Neural crest cell (in vitro differentiated cells): ENCODE measurements at regions not wholly inside any gene's neighbourhood (a gene's known extent, or its start where the extent isn't known, plus 50 kb on each side); places are given as distances from the start of the nearest gene placed in this dataset.

ENCODE experiments used
- DNase-seq: peaks from one replicate; pipeline ENCODE4 v3.0.0; 2021; ENCODE audit warnings: low read depth, mixed read lengths, low spot score
- H3K27ac Mint-ChIP-seq: one replicate; pipeline ENCODE4 v1.8.0; 2021; ENCODE audit warnings: mild to moderate bottlenecking, mixed read lengths; ENCODE audit not compliant: unreplicated experiment
- H3K27me3 Mint-ChIP-seq: 2 replicates; pipeline ENCODE4 v1.8.0; 2021; ENCODE audit warnings: low read depth, mild to moderate bottlenecking, mixed read lengths
- H3K36me3 Mint-ChIP-seq: 2 replicates; pipeline ENCODE4 v1.8.0; 2021; ENCODE audit warnings: low read depth, mild to moderate bottlenecking, mixed read lengths
- H3K4me1 Mint-ChIP-seq: 2 replicates; pipeline ENCODE4 v1.8.0; 2021; ENCODE audit warnings: mixed read lengths
- H3K4me3 Mint-ChIP-seq: one replicate; pipeline ENCODE4 v1.8.0; 2021; ENCODE audit warnings: mild to moderate bottlenecking, mixed read lengths
- H3K9me3 Mint-ChIP-seq: 2 replicates; pipeline ENCODE4 v1.8.0; 2021; ENCODE audit warnings: mixed read lengths
- TF ChIP-seq, protein P1 (sequence below): fragments of 200-600 bp; sonication (generic); conservative IDR thresholded peaks from 2 replicates; pipeline ENCODE4 v1.5.0; 2021; ENCODE audit warnings: antibody characterized with exemption, mild to moderate bottlenecking

DNA sequence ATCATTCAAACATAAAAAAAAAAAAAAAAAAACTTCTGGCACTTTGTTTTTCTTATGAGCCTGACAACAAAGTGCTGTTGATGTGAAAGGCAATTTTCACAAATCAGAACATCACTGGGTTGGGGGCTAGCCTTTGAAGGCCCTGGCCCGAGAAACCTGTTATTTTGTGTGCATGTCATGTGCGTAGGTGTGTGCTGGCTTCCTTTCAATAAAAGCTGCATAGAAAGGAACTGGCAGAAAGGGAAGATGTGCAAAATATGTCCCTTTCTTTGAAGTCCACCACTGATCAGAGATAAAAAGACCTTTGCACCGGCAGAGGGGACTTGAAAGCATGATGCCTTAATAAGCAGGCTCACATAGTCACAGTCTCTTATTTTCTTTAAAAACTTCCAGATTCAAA, 170.8 kb upstream of the RASGEF1B start:
- H3K4me1 Mint-ChIP-seq, result peaks cover 4% of the 10 kb centered on the region
- H3K27ac Mint-ChIP-seq, result no peak overlapping the region
- H3K36me3 Mint-ChIP-seq, result no peaks in the 10 kb centered on the region
- no peaks in the 10 kb centered on the region for H3K9me3 Mint-ChIP-seq
- TF ChIP-seq, protein P1, sequence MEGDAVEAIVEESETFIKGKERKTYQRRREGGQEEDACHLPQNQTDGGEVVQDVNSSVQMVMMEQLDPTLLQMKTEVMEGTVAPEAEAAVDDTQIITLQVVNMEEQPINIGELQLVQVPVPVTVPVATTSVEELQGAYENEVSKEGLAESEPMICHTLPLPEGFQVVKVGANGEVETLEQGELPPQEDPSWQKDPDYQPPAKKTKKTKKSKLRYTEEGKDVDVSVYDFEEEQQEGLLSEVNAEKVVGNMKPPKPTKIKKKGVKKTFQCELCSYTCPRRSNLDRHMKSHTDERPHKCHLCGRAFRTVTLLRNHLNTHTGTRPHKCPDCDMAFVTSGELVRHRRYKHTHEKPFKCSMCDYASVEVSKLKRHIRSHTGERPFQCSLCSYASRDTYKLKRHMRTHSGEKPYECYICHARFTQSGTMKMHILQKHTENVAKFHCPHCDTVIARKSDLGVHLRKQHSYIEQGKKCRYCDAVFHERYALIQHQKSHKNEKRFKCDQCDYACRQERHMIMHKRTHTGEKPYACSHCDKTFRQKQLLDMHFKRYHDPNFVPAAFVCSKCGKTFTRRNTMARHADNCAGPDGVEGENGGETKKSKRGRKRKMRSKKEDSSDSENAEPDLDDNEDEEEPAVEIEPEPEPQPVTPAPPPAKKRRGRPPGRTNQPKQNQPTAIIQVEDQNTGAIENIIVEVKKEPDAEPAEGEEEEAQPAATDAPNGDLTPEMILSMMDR, result no peak
- peaks cover 9% of the 10 kb centered on the region for H3K27me3 Mint-ChIP-seq
- DNase-seq, result no peak
- H3K4me3 Mint-ChIP-seq, result no peak overlapping the region

DNA sequence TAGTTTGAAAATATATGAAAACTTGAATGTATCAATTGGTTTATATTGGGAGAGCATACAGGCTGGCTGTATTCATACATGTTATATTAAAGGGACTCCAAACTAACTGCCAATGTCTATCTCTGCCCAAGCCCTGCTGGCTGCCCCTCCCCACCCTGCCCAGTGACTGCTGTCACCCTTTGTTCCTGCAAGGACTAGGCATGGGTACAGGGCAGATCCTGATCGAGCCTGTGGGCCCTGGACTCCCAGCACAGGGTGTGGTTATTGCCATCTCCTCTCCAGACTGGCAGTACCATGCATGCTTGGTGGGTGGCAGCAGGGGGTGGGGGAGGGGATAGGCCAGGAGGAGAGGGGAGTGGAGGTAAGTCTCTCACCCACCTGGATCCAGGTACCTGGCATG, 167.5 kb upstream of the RASGEF1B start:
- Mint-ChIP-seq H3K27me3 (peaks cover 3% of the 10 kb centered on the region), H3K27ac (no peak overlapping the region), H3K9me3 (no peaks in the 10 kb centered on the region), H3K36me3 (no peaks in the 10 kb centered on the region), H3K4me1 (peaks cover 4% of the 10 kb centered on the region), H3K4me3 (no peak overlapping the region)
- TF ChIP-seq, protein P1, result no peak
- DNase-seq, result no peak

DNA sequence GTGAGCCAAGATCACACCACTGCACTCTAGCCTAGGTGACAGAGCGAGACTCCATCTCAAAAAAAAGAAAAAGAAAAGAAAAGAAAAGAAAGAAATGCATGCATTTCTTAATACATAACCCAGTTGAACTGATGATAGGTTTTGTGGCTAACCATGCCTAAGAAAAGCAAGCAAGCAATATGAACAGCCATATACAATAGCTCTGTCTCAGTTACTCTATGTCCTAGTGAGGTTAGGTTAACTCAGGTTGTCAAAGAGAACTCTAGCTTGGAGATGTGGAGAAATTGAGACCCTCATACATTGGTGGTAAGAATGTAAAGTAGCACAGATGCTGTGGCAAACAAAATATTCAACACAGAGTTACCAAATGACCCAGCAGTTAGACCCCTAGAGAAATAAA, 167.0 kb upstream of the RASGEF1B start:
- Mint-ChIP-seq H3K27ac (no peak overlapping the region), H3K9me3 (no peaks in the 10 kb centered on the region), H3K4me1 (peaks cover 4% of the 10 kb centered on the region), H3K4me3 (no peak overlapping the region), H3K27me3 (peaks cover 3% of the 10 kb centered on the region), H3K36me3 (no peaks in the 10 kb centered on the region)
- DNase-seq, result no peak
- TF ChIP-seq, protein P1, result no peak

DNA sequence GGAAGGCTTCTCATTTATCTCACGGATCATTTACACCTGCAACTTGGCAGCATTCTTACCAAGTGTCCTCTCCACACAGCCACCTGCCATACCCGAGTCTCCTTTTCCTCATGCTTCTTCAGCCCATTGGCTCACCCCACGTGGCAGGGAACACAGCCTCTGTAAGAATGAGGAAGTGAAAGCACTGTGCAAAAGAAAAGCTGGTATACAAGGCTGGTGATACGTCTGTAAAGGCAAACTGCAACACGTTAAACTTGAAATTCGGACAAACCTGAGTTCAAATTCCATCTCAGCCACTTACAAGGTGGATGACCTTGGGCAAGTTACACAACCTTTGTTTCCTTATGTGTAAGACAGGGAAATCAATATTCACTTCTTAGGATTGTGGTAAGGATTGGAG, 164.0 kb upstream of the RASGEF1B start:
- Mint-ChIP-seq H3K4me3 (no peak overlapping the region), H3K27me3 (no peaks in the 10 kb centered on the region), H3K4me1 (peaks cover 5% of the 10 kb centered on the region), H3K36me3 (no peaks in the 10 kb centered on the region), H3K9me3 (no peaks in the 10 kb centered on the region), H3K27ac (no peak overlapping the region)
- no peak for DNase-seq
- TF ChIP-seq, protein P1, result no peak

DNA sequence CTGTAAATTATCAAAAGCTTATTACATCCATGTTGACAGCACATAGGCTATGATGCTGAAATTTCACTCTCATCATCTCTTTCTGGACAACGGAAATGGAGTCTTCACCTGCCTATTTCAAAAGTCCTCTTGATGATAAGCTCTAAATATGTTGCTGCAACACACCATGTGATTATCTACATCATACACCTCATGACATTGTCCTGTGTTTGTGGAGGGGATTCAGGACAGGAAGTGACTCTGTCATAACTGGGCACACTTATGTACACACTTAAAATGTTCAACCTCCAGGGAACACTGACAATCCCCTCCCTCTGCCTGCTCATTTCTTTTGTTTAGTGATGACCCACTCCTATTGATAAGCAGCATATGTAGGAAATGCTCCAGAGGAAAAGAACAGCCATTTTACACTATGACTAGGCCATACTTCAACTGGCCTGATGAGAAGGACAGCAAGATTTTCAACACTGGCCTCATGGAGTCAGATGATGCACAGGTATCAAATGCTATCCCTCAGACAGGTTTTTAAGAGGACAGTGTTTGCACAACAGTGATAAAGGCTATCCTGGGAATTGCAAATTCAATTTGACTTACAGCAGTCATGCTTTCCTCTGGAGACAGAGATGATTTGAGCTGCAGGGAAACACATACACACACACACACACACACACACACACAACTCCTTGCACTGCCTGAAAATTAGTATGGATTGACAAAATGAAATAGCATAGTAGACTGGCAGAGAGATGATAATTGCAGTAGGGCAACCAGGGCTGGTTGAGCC, 163.3 kb upstream of the RASGEF1B start:
- Mint-ChIP-seq H3K4me1 (peaks cover 5% of the 10 kb centered on the region), H3K27ac (no peak overlapping the region), H3K27me3 (no peaks in the 10 kb centered on the region), H3K9me3 (no peaks in the 10 kb centered on the region), H3K36me3 (no peaks in the 10 kb centered on the region), H3K4me3 (no peak overlapping the region)
- TF ChIP-seq, protein P1, result no peak
- no peak for DNase-seq
